D721Med (cell line): ENCODE measurements at regions not wholly inside any gene's neighbourhood (a gene's known extent, or its start where the extent isn't known, plus 50 kb on each side); places are given as distances from the start of the nearest gene placed in this dataset.

ENCODE experiments used
- DNase-seq: peaks from one replicate; pipeline ENCODE4 v3.0.0; 2011; ENCODE audit warnings: low spot score; ENCODE audit not compliant: insufficient read length
- FAIRE-seq: peaks from 2 replicates; lab custom pipeline; 2011; peaks lifted over from hg19 to GRCh38; lab: Jason Lieb, UNC
- TF ChIP-seq, protein P1 (sequence below): IDR thresholded peaks from 2 replicates; pipeline ENCODE4 v1.5.1; 2012; ENCODE audit warnings: mild to moderate bottlenecking, control low read depth; ENCODE audit not compliant: insufficient read depth; ENCODE audit errors: missing control alignments

DNA sequence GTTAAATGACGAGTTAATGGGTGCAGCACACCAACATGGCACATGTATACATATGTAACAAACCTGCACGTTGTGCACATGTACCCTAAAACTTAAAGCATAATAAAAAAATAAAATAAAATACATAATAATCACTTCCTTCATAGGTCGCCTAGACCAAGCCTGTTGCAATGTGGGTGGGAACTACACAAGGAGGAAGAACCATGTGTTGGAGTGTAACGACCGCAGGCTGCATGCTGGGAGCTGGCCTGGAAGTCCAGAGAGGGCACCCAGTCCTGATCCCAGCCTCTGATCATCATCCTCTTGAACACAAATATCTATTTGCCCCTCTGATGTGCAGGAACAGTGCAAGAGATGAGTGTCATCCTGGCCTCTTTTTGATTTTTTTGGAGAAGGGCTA lies 224.7 kb upstream of the ASIC2 start:
- FAIRE-seq, result no peak
- DNase-seq, result no peak
- TF ChIP-seq, protein P1, sequence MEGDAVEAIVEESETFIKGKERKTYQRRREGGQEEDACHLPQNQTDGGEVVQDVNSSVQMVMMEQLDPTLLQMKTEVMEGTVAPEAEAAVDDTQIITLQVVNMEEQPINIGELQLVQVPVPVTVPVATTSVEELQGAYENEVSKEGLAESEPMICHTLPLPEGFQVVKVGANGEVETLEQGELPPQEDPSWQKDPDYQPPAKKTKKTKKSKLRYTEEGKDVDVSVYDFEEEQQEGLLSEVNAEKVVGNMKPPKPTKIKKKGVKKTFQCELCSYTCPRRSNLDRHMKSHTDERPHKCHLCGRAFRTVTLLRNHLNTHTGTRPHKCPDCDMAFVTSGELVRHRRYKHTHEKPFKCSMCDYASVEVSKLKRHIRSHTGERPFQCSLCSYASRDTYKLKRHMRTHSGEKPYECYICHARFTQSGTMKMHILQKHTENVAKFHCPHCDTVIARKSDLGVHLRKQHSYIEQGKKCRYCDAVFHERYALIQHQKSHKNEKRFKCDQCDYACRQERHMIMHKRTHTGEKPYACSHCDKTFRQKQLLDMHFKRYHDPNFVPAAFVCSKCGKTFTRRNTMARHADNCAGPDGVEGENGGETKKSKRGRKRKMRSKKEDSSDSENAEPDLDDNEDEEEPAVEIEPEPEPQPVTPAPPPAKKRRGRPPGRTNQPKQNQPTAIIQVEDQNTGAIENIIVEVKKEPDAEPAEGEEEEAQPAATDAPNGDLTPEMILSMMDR, result no peak

DNA sequence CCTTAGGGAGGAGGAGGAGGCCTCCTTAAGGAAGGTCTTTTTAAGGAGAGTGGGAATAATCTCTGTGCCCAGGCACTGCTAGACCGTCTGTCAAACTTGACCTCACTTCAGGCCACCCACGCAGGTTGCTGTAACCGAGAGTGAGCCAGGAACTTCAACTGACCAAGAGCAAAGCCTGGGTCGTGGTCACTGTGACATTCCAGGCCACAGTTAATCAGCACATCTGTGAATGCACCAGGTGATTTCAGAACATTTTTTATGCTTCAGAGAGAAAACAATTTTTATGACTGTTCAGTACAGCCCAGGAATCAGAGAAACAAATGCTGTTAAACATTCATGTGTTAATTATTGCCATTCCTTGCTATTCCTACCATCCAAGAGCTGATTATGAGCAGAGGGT lies 226.6 kb upstream of the ASIC2 start:
- TF ChIP-seq, protein P1, result no peak
- DNase-seq, result no peak
- FAIRE-seq, result no peak

DNA sequence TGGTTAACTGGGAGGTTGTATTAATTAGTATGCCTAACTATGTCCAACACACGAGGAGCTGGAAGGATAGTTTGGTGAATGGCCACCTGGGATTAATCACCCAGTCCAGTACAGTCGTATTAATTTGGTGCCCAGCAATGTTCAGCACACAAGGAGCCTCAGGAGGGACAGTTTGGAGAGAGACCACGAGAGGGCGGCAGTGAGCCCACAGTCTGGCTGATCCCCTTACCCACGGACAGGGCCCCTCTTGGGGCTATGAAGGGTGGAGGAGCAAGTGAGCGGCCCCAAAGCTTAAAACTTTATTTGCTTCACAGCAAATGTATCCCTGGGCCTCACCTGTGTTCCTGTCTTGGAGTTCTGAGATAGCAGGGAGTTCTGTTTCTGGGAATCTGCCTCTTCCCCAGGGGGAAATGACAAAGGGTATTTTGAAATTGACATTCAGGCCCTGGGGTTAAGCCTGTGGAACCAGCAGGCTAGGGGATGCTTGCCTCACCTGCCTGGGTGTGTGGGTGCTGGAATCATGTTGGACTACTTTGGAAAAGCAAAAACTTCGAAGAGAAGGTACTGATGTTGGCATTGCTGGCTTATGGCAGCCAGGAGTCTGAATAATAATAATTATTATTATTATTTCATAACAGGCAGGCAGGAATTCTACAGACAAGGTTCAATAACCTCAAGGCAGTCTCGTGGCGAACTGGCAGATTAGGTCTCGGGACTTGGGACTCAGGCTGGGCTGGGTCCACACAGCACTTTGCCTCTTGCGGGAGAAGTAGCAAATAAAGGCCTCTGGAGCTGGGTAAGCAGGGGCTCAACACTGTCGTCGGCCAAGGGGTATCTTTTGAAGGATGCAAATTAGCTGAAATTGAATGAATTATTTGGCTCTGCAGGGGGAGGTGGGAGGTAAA lies 227.6 kb upstream of the ASIC2 start:
- TF ChIP-seq, protein P1, result peak; percentile 82
- FAIRE-seq, result no peak
- DNase-seq, result no peak

DNA sequence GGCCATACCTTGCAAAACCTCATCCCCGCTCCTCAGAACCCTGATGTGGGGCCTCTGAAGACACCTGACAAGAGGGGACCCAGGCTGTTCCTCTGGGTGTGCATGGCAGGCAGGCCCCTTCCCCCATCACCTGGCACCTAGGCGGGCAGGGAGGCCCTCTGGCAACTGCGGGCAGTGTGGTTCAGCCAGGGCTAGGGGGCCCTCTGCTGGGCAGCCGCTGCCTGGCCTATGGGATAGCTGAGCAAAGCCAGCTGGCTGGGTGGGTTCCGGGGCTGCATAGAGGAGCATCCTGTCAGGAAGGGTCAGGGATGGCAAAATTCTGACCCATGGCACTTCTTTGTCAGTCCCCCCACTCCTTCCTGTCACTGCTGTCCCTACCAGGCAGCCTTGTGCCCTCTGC lies 228.7 kb upstream of the ASIC2 start:
- no peak for FAIRE-seq

DNA sequence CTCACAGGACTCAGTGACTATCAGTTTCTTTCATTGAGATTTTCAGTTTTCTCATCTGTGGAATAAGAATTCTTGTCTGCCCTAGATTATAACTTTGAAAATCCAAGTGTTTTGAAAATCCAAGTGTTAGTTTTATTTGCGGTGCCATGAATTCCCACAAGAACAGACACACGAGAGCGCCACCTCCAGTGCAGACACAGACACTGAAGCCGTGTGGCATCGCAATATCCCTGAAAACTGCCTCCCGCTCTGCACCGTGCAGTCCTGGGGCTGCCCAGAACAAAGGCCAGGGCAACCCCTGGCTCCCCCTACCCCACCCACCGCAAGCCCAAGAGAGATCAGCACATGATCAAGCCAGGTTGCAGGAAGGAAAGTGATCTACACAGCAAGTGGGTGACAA lies 229.5 kb upstream of the ASIC2 start:
- FAIRE-seq, result no peak
- no peak for DNase-seq
- TF ChIP-seq, protein P1, result peak; percentile 18

More for the DNA sequence above, 228.7 kb upstream of the ASIC2 start:
- DNase-seq, result no peak
- TF ChIP-seq, protein P1, result peak; percentile 40

DNA sequence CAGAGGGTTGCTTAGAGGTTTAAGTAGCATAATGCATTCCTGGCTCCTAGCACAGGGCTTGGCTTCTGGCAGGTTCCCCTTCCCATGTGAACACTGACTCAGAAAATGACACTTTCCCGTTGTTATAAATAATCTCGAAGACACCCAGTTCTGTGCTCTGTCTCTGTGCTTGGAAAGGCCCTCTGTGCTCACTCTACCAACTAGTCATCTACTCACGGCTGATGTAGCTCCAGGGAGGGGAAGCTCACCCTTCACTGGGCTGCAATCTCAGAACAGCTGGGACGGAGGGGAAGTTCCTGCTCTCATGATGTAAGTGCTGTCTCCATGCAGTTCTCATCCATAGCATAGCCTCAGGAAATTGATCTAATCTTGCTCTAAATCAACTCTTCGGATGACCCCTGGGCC lies 230.5 kb upstream of the ASIC2 start:
- FAIRE-seq (no peak), DNase-seq (no peak)
- TF ChIP-seq, protein P1, result no peak

DNA sequence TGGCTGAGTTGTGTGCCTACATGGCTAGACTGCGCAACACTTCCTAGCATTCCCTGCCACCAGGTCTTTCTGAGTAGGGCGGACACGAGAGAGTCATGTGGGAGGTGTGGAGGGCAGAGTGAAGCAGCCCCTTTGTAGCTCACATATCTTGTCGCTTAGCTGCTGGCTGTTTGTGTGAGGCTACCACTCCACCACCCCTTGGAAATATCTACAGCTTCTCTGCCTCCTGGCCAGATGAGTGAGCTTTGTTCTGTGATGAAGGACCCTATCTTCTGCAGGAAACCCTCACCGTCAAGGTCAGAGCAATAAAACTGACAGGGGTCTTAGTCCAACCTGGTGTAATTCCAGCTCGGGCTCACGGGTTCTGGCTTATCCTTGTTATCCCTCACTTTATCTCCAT lies 232.1 kb upstream of the ASIC2 start:
- DNase-seq (no peak), FAIRE-seq (no peak)
- TF ChIP-seq, protein P1, result no peak
